ENCODE measurements at regions not wholly inside any gene's neighbourhood (a gene's known extent, or its start where the extent isn't known, plus 50 kb on each side); places are given as distances from the start of the nearest gene placed in this dataset.

GRCh38 chr10:3366735-3367405 lies 194.3 kb upstream of the PITRM1 start:
- TF ChIP-seq CTCF (IDR thresholded peaks at IDR 0.05) (no peak), POLR2A (IDR thresholded peaks at IDR 0.05) (no peak)

All from vagina (tissue), 2 donors.